ENCODE measurements at regions not wholly inside any gene's neighbourhood (a gene's known extent, or its start where the extent isn't known, plus 50 kb on each side); places are given as distances from the start of the nearest gene placed in this dataset.
"Not testable (repeated sequence)": the region's sequence is repeated elsewhere in the genome, so short reads cannot be mapped to it uniquely, and the experiment has no call there.

GRCh38 chr7:81272176-81272575, 353.3 kb upstream of the SEMA3C start:
- no peak for DNase-seq

- no peak for DNase-seq
These were observed 349.7 kb upstream of the SEMA3C start for GRCh38 chr7:81268551-81268950.

- DNase-seq, result no peak
These were observed 348.7 kb upstream of the SEMA3C start for GRCh38 chr7:81267508-81267907.

GRCh38 chr7:81264116-81264515, 345.3 kb upstream of the SEMA3C start:
- no peak for DNase-seq

GRCh38 chr7:81260152-81260551, 341.3 kb upstream of the SEMA3C start:
- DNase-seq, result no peak

- DNase-seq, result no peak
These were observed 338.1 kb upstream of the SEMA3C start for GRCh38 chr7:81256991-81257390.

GRCh38 chr7:81248420-81248819, 329.6 kb upstream of the SEMA3C start:
- peak; percentile 44 for DNase-seq

GRCh38 chr7:81247364-81247763, 328.5 kb upstream of the SEMA3C start:
- not testable (repeated sequence) for DNase-seq

- DNase-seq, result no peak
These were observed 326.5 kb upstream of the SEMA3C start for GRCh38 chr7:81245353-81245752.

GRCh38 chr7:81244224-81244623, 325.4 kb upstream of the SEMA3C start:
- DNase-seq, result no peak

- DNase-seq, result no peak
These were observed 317.7 kb upstream of the SEMA3C start for GRCh38 chr7:81236560-81236959.

- DNase-seq, result no peak
These were observed 317.1 kb upstream of the SEMA3C start for GRCh38 chr7:81235997-81236396.

GRCh38 chr7:81234896-81235295, 316.0 kb upstream of the SEMA3C start:
- DNase-seq, result no peak

GRCh38 chr7:81233208-81233940, 314.5 kb upstream of the SEMA3C start:
- no peak for DNase-seq

- peak; percentile 64 for DNase-seq
These were observed 313.4 kb upstream of the SEMA3C start for GRCh38 chr7:81232084-81232799.

- no peak for DNase-seq
These were observed 312.5 kb upstream of the SEMA3C start for GRCh38 chr7:81231301-81231838.

GRCh38 chr7:81226234-81226633, 307.4 kb upstream of the SEMA3C start:
- no peak for DNase-seq

- DNase-seq, result not testable (repeated sequence)
These were observed 303.8 kb upstream of the SEMA3C start for GRCh38 chr7:81222692-81223091.

- no peak for DNase-seq
These were observed 302.8 kb upstream of the SEMA3C start for GRCh38 chr7:81221527-81222217.

- no peak for DNase-seq
These were observed 299.7 kb upstream of the SEMA3C start for GRCh38 chr7:81218480-81219106.

- DNase-seq, result no peak
These were observed 294.5 kb upstream of the SEMA3C start for GRCh38 chr7:81213394-81213793.

GRCh38 chr7:81211934-81212320, 293.1 kb upstream of the SEMA3C start:
- no peak for DNase-seq
